ENCODE measurements at regions not wholly inside any gene's neighbourhood (a gene's known extent, or its start where the extent isn't known, plus 50 kb on each side); places are given as distances from the start of the nearest gene placed in this dataset.
A peak's percentile ranks its signal among the peaks of the same experiment; 100 is the strongest.

GRCh38 chr2:67213270-67213670 is 183.9 kb upstream of the ETAA1 start:
- no peak for DNase-seq

DNA sequence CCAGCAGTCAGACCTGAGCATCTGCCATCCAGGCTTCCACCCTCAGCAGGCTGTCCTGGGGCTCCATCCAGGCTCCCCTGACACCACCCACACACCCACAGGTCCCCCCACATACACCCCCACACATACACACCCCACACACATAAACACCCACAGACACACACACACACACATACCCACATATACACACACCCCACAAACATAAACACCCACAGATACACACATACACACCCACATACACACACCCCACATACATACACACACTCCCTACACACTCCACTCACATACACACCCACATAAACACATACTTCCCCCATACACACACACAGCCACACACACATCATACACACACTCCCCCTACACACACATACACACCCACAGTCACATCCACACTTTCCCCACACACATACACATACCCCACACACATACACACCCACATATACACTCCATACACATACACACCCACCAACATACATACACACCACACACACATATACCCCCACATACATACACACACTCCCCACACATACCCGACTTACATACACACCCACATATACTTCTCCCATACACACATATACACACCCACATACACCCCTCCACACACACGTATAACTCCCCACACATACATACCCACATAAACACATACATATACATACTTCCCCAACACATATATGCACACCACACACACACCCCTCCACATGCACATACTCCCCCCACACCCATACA is 183.3 kb upstream of the ETAA1 start:
- no peak for DNase-seq

DNA sequence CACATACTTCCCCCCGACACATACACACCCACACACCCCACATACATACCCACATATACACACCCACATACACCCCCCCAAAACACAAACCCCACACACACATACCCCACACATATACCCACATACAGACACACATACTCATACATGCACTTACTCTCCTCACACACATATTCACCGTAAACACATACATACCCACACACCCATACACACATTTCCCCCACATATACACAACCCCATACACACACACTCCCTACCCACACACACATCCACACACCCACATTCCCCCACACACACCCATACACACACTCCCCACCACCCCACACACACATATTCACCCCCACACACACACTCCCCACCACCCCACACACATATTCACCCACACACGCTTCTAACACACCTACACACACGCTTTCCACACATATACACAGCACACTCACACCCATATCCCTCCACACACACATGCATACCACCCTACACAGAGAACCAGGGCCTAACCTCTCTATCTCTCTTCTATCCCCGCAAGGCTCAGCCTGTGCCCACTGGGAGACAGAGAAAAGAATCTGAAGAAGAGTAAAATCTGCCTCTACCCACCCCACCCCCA is 182.4 kb upstream of the ETAA1 start:
- DNase-seq: no peak

- DNase-seq: peak; percentile 79
Observed at GRCh38 chr2:67215214-67216055, 181.7 kb upstream of the ETAA1 start.

GRCh38 chr2:67216103-67216502 is 181.0 kb upstream of the ETAA1 start:
- no peak for DNase-seq

DNA sequence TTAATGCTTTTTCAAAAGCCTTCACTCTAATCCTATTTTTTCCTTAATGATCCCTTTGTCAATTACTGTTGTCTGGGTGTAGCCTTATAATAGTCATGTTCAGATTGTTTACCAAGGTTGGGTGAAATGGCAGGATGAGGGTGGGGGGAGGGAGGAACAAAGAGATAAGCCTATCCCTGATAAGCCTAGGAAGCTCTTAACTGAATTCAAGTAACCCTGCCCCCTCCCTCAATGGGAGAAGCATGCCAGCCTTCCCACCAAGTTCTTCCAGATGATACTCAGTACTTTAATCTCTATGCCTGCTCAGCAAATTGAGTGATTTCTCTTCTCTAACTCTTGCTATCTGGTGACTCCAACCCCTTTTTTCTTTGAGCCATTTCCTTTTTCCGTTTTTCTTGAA is 180.3 kb upstream of the ETAA1 start:
- no peak for DNase-seq

GRCh38 chr2:67217398-67217797 is 179.7 kb upstream of the ETAA1 start:
- no peak for DNase-seq

GRCh38 chr2:67218056-67218455 is 179.1 kb upstream of the ETAA1 start:
- DNase-seq: no peak

DNA sequence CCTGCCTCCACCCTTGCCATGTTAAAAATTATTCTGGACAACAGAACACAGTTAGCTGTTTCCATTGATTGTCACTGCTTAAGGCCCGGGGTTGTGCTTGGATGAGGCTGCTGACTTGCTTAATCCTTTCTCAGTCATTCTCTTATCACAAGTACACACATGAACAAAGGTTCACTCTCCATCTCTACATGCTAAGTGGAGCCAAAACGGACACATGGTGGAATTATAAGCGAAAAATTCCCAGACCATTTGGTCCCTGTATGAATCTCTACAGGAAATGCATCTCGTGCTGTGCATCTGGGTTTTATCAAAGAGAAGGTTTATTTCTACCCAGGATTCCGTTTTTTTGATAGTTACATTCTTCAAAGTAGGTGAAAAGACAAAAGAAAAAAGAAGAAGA is 177.5 kb upstream of the ETAA1 start:
- no peak for DNase-seq

- no peak for DNase-seq
Observed at GRCh38 chr2:67221266-67221665, 175.9 kb upstream of the ETAA1 start.

- no peak for DNase-seq
Observed at GRCh38 chr2:67225287-67225973, 171.7 kb upstream of the ETAA1 start.

DNA sequence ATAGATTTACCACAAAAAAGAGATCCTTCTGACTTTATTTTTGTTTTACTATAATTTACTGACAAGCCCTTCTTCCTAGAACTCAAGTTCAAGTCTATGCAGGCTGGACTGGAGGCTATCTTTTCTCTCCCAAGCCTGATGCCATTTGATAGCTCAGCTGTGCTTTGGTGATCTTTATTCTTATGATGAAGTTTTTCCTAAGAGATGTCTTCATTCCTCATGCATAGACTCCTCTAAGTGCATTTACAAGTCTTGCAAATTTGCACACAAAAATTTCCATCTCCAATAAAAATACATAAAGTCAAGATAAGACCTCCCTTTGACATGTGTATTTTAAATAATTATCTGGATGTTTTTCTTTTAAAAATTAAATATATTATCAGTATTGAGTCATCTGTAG is 167.4 kb upstream of the ETAA1 start:
- no peak for DNase-seq

GRCh38 chr2:67232936-67233335 is 164.2 kb upstream of the ETAA1 start:
- DNase-seq: no peak

DNA sequence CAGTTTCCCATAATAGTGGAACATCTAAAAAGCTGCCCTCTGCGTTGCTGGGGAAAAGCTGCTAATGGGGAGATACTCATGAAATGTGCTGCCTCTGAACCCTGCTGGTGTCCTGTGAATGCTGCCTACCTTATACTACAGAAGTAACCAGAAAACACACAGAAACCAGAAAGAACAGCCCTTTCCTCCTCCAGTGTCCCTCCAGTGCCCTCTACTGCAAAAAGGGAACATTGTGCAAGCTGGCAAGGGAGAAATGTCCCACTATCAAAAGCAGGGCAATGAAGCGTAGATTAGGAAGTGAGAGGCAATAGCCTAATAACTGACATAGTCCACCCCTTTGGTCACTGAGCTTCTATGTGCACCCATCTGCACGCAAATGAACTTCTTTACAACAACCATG is 162.7 kb upstream of the ETAA1 start:
- no peak for DNase-seq

DNA sequence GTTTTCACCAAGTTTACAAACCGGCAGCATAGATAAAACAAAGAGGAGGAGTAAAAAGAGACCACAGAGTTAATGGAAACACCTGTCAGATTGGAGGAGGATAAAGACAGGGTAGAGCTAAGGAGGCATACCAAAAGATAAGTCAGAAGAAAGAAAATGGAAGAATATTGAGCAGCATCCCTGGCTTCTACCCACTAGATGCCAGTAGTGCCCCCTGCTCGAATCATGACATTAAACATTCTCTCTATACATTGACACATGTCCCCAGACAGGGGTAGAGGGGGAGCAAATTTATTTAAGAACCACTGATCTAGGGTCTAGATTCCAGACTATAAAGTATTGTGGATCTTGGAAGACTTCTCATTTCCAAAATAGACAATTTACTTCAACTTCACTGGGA is 159.8 kb upstream of the ETAA1 start:
- DNase-seq: no peak

DNA sequence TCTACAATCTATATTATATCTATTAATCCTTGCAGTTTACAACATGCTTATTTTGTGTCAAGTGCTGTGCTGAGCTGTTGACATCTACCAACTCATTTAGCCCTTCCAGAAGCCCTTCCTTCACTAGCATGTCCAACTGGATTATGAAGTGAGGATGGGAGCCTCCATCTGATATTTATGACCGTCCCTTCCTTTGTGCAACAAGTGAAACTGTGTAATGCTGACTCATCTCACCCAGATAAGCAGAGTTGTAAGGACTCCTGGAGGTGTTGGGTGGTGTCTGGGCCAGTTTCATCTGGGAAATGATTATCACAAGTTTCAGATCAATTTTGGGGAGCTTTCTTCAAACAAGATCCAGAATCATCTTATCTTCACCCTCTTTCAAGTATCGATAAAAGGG is 156.6 kb upstream of the ETAA1 start:
- DNase-seq: no peak

DNA sequence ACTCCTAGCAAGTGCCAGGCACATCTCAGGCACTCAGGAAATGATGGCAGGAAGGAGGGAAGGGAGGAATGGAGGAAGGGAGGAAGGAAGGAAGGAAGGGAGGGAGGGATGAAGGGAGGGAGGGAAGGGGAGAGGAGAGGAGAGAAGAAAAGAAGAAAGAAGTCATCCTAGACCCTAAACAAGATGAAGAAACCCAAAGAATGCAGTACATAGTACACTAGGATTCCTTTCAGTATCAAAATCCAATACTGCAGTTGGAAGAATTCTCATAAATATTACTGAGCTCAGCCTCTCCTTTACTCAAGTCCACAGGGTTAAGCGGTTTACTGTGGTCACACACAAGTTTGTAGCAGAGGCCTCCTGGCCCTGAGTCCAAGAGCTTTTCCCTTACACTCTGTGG is 155.7 kb upstream of the ETAA1 start:
- no peak for DNase-seq

DNA sequence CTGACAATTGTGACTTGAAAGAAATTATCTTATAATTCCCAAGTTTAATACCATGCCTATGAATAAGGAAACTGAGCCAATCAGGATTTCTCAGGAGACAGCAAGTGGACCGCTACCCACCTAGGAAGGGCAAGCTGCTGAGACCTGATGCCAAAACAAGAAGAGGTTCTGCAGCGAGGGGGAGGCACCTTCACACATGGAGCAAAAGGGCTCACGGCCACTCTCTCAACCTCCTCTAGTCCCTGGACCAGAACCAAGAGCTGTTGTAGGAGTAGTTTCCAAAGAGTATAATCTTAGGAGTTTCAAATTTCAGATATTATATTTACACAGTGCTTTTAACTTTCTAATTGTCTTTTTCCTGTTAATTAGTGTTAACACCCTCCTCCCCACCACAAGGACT is 154.7 kb upstream of the ETAA1 start:
- no peak for DNase-seq

DNA sequence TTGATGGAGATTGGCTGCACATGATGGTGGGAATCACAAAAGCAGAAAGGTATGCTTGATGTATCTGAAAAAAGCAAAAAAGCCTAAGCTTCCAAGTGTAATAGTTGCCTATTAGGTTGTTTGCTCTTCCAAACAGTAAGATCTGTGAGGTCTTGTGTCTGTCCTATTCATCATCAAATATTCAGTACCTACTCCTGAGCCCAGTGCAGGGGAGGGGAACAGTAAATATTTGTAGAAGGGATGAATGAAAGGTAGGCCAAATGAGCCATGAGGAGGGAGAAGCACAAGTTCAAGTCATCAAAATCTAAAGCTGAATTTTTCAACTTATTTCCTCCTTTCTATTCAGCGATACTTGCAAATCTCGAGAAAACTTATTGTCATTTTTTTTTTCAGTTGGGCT is 153.2 kb upstream of the ETAA1 start:
- peak; percentile 54 for DNase-seq

DNA sequence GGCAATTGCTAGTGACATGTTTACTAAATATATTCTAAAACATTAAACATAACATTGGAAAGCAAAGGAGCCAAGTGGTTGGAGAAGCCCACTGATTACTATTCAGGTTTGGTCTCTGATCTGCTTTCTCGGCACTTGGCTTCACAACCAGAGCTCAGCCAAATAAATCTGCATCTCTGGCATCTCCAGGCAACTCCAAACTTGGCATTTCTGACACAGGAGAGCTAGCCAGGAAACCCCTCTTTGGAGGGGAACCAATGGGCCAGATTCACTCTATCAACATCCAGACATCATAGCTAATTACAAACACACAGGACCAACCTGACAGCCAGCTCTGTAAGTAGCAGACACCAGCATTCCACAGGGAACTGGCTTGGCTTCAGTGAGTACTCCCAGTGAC is 150.3 kb upstream of the ETAA1 start:
- DNase-seq: no peak

- peak; percentile 25 for DNase-seq
Observed at GRCh38 chr2:67251741-67252140, 145.4 kb upstream of the ETAA1 start.

DNA sequence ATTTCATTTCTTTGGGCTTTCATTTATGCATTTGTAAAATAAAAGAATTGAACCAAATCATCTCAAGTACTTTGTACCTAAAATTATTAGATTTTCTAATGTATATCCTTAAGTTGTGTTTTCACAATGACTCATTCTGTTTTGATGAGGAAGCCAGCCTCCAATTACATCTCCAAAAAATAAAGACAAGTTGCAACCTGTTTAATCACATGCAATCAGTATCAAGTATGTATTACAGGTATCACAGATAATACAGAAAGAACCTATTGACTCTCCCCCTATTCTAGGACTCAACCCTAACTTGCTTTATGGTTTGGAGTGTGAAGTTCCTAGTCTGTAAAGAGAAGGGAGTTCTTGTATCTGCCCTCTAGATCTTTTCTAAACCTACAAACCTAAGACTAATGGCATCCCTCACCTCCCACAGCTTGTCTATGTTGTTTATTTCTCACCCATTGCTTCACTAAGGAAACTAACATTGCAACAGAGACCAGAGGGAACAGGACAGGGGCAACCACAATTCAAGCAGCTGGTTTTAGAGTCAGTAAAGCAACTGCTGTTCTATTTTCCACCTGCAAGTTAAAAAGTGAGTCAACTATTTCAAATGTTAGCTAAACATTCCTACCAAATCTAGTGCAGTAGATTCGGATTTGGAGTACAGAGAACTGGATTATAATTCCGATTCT is 141.1 kb upstream of the ETAA1 start:
- DNase-seq: no peak

DNA sequence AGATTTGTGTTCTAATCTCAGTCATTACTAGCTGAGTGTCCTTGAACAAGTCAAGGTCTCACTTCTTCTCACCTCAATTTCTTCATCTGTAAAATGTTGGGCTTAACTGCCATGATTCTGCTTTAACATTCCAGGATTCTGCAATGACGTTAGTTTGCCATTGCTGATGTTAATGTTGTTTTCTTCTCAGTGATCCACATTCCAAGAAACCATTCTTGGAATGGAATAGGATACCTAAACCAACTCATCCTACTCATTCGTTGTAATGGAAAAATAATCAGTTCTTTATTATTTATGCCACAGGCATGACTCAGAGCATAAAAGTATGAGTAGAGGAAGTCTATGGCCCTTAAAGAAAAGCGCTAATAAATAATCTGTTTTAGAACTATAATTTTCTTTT is 140.2 kb upstream of the ETAA1 start:
- DNase-seq: no peak
